Neural cell (in vitro differentiated cells): ENCODE measurements at regions not wholly inside any gene's neighbourhood (a gene's known extent, or its start where the extent isn't known, plus 50 kb on each side); places are given as distances from the start of the nearest gene placed in this dataset.
A peak's percentile ranks its signal among the peaks of the same experiment; 100 is the strongest.

Experiments used
- H2AFZ ChIP-seq: fragments of 200-600, 300-800 bp; sonication (generic), shearing (Covaris generic); 2 replicates; pipeline ENCODE4 v1.6.0; 2014; ENCODE audit warnings: low read depth, mild to moderate bottlenecking, antibody characterized with exemption, low read length, moderate library complexity
- H3F3A ChIP-seq: fragments of 200-600 bp; shearing (Covaris generic); 2 replicates; pipeline ENCODE4 v1.6.1; 2016; ENCODE audit warnings: mild to moderate bottlenecking, moderate library complexity, mixed read lengths, antibody characterized with exemption, low read length; ENCODE audit not compliant: insufficient read depth, poor library complexity, severe bottlenecking
- H3K27ac ChIP-seq: fragments of 200-600, 300-800 bp; sonication (generic), shearing (Covaris generic); 2 replicates; pipeline ENCODE4 v1.5.1; 2014; ENCODE audit warnings: mild to moderate bottlenecking, low read length, moderate library complexity
- H3K27me3 ChIP-seq: fragments of 300-800, 200-600 bp; sonication (generic), shearing (Covaris generic); 2 replicates; pipeline ENCODE4 v1.6.0; 2014; ENCODE audit warnings: mild to moderate bottlenecking, low read depth, low read length, moderate library complexity; ENCODE audit not compliant: insufficient read depth
- H3K36me3 ChIP-seq: fragments of 300-800, 200-600 bp; sonication (generic), shearing (Covaris generic); 2 replicates; pipeline ENCODE4 v1.5.1; 2014; ENCODE audit warnings: mild to moderate bottlenecking, antibody characterized with exemption, low read length, moderate library complexity; ENCODE audit not compliant: insufficient read depth
- H3K4me2 ChIP-seq: fragments of 300-800, 200-600 bp; sonication (generic), shearing (Covaris generic); 2 replicates; pipeline ENCODE4 v1.6.0; 2014; ENCODE audit warnings: mild to moderate bottlenecking, low read length
- H3K4me3 ChIP-seq: fragments of 300-800, 200-600 bp; sonication (generic), shearing (Covaris generic); 2 replicates; pipeline ENCODE4 v1.5.1; 2014; ENCODE audit warnings: mild to moderate bottlenecking, low read length, moderate library complexity
- H3K79me2 ChIP-seq: fragments of 200-600 bp; shearing (Covaris generic); replicated peaks from 2 replicates; pipeline ENCODE4 v1.6.0; 2014; ENCODE audit warnings: mild to moderate bottlenecking, low read length, moderate library complexity; ENCODE audit not compliant: insufficient read depth
- H3K9ac ChIP-seq: fragments of 300-800, 200-600 bp; sonication (generic), shearing (Covaris generic); 2 replicates; pipeline ENCODE4 v1.6.1; 2016; ENCODE audit warnings: mild to moderate bottlenecking, low read length, mixed read lengths
- H3K9me2 ChIP-seq: fragments of 200-600 bp; shearing (Covaris generic); 2 replicates; pipeline ENCODE4 v1.6.1; 2016; ENCODE audit warnings: mild to moderate bottlenecking, low read length, mixed read lengths; ENCODE audit not compliant: insufficient read depth
- H3K9me3 ChIP-seq: fragments of 200-600, 300-800 bp; sonication (generic), shearing (Covaris generic); 2 replicates; pipeline ENCODE4 v1.6.1; 2016; ENCODE audit warnings: mild to moderate bottlenecking, mixed run types, low read length, moderate library complexity, mixed read lengths
- H4K20me1 ChIP-seq: fragments of 200-600 bp; shearing (Covaris generic); 2 replicates; pipeline ENCODE4 v1.6.1; 2016; ENCODE audit warnings: mild to moderate bottlenecking, mixed run types; ENCODE audit not compliant: insufficient read depth
- EP300 ChIP-seq: fragments of 450-650 bp; conservative IDR thresholded peaks from 2 replicates; pipeline ENCODE4 v1.6.1; 2014; ENCODE audit warnings: antibody characterized with exemption, mild to moderate bottlenecking, moderate library complexity; ENCODE audit not compliant: poor library complexity, severe bottlenecking
- EZH2 ChIP-seq: fragments of 200-600, 300-800 bp; shearing (Covaris generic), sonication (generic); IDR thresholded peaks from 2 replicates; pipeline ENCODE4 v1.6.1; 2014; ENCODE audit warnings: antibody characterized with exemption, low read length, borderline replicate concordance, mild to moderate bottlenecking; ENCODE audit not compliant: insufficient read depth, poor library complexity, severe bottlenecking
- MXI1 ChIP-seq: fragments of 450-650 bp; conservative IDR thresholded peaks from 2 replicates; pipeline ENCODE4 v1.6.1; 2014; ENCODE audit warnings: antibody characterized with exemption, mild to moderate bottlenecking; ENCODE audit not compliant: poor library complexity, severe bottlenecking
- POLR2AphosphoS5 ChIP-seq: IDR thresholded peaks from 2 replicates; pipeline ENCODE4 v1.6.1; 2012
- RAD21 ChIP-seq: fragments of 450-650 bp; conservative IDR thresholded peaks from 2 replicates; pipeline ENCODE4 v1.6.1; 2014; ENCODE audit warnings: antibody characterized with exemption, mild to moderate bottlenecking, moderate library complexity
- SMC3 ChIP-seq: fragments of 450-650 bp; conservative IDR thresholded peaks from 2 replicates; pipeline ENCODE4 v1.6.1; 2014; ENCODE audit warnings: antibody characterized with exemption, mild to moderate bottlenecking, moderate library complexity; ENCODE audit not compliant: poor library complexity
- TAF1 ChIP-seq: IDR thresholded peaks from 2 replicates; pipeline ENCODE4 v1.6.1; 2012; ENCODE audit warnings: low read depth
- TF ChIP-seq, protein P1 (sequence below): fragments of 450-650 bp; IDR thresholded peaks from 2 replicates; pipeline ENCODE4 v1.5.1; 2014; ENCODE audit warnings: antibody characterized with exemption, mild to moderate bottlenecking, moderate library complexity; ENCODE audit not compliant: poor library complexity, severe bottlenecking
- TF ChIP-seq, protein P2 (sequence below): IDR thresholded peaks from 2 replicates; pipeline ENCODE4 v1.6.1; 2012; ENCODE audit warnings: borderline replicate concordance

DNA sequence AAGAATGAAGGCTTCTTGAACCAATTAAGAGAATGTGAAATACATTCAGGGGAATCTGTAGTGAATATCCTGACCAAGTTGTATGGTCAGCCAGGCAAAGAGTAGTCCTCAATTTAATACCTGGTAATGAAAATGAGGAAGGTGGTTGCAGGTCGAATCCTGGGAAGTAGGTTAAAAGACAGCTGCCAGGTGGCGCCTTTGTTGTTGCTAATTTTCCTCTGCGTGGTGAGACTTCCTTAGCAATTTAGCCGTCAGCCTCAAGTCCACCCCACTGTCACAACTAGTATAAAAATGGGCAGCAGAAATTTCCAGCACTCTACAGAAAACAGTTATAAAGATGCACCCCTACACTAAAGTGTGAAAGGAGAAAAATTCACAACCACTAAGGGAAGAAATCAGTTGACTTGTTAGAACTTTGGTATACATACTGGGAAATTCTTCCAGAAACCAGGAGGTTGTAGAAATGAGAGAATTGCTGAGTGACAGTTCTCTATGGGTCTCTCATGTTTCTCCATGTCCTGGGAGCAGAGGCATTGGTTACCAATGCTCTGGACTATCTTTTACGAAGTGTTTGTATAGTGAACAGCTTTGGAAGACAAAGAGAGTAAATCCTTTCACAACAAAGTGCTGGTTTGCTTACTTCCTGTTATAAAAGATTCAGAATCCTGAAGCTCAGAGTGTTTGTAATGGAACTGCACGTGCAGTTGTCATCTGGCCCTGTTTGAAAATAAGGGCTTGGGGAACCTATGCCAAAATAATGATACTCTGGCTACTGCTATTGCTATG is 235.9 kb downstream of the NHLRC3 start:
- Histone ChIP-seq H3K9ac (no peak overlapping the region), H4K20me1 (no peaks in the 10 kb centered on the region), H3K9me3 (no peaks in the 10 kb centered on the region), H3K4me3 (no peak overlapping the region), H3K27me3 (no peaks in the 10 kb centered on the region), H3K9me2 (no peaks in the 10 kb centered on the region), H3K27ac (no peak overlapping the region), H3F3A (no peaks in the 10 kb centered on the region), H3K79me2 (no peaks in the 10 kb centered on the region), H2AFZ (no peak overlapping the region), H3K4me2 (no peak overlapping the region), H3K36me3 (no peaks in the 10 kb centered on the region)
- TF ChIP-seq MXI1 (no peak), RAD21 (peak; percentile 71), EP300 (no peak), POLR2AphosphoS5 (peak; percentile 19), TAF1 (no peak), SMC3 (peak; percentile 80), EZH2 (no peak)
- TF ChIP-seq, protein P1, sequence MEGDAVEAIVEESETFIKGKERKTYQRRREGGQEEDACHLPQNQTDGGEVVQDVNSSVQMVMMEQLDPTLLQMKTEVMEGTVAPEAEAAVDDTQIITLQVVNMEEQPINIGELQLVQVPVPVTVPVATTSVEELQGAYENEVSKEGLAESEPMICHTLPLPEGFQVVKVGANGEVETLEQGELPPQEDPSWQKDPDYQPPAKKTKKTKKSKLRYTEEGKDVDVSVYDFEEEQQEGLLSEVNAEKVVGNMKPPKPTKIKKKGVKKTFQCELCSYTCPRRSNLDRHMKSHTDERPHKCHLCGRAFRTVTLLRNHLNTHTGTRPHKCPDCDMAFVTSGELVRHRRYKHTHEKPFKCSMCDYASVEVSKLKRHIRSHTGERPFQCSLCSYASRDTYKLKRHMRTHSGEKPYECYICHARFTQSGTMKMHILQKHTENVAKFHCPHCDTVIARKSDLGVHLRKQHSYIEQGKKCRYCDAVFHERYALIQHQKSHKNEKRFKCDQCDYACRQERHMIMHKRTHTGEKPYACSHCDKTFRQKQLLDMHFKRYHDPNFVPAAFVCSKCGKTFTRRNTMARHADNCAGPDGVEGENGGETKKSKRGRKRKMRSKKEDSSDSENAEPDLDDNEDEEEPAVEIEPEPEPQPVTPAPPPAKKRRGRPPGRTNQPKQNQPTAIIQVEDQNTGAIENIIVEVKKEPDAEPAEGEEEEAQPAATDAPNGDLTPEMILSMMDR: peak; percentile 61
- TF ChIP-seq, protein P2, sequence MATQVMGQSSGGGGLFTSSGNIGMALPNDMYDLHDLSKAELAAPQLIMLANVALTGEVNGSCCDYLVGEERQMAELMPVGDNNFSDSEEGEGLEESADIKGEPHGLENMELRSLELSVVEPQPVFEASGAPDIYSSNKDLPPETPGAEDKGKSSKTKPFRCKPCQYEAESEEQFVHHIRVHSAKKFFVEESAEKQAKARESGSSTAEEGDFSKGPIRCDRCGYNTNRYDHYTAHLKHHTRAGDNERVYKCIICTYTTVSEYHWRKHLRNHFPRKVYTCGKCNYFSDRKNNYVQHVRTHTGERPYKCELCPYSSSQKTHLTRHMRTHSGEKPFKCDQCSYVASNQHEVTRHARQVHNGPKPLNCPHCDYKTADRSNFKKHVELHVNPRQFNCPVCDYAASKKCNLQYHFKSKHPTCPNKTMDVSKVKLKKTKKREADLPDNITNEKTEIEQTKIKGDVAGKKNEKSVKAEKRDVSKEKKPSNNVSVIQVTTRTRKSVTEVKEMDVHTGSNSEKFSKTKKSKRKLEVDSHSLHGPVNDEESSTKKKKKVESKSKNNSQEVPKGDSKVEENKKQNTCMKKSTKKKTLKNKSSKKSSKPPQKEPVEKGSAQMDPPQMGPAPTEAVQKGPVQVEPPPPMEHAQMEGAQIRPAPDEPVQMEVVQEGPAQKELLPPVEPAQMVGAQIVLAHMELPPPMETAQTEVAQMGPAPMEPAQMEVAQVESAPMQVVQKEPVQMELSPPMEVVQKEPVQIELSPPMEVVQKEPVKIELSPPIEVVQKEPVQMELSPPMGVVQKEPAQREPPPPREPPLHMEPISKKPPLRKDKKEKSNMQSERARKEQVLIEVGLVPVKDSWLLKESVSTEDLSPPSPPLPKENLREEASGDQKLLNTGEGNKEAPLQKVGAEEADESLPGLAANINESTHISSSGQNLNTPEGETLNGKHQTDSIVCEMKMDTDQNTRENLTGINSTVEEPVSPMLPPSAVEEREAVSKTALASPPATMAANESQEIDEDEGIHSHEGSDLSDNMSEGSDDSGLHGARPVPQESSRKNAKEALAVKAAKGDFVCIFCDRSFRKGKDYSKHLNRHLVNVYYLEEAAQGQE: no peak

GRCh38 chr13:39274739-39275325 is 236.6 kb downstream of the NHLRC3 start:
- Histone ChIP-seq H3K4me2 (no peak overlapping the region), H3K9me2 (no peaks in the 10 kb centered on the region), H3K36me3 (no peaks in the 10 kb centered on the region), H3K9ac (no peak overlapping the region), H3K79me2 (no peaks in the 10 kb centered on the region), H3F3A (no peaks in the 10 kb centered on the region), H3K27me3 (no peaks in the 10 kb centered on the region), H2AFZ (no peak overlapping the region), H3K27ac (no peak overlapping the region), H3K9me3 (no peaks in the 10 kb centered on the region), H3K4me3 (no peak overlapping the region), H4K20me1 (no peaks in the 10 kb centered on the region)
- TF ChIP-seq EP300 (no peak), SMC3 (no peak), EZH2 (no peak), TAF1 (no peak), POLR2AphosphoS5 (no peak), RAD21 (no peak), MXI1 (no peak)
- TF ChIP-seq, protein P1: no peak
- TF ChIP-seq, protein P2: no peak
